ENCODE measurements at regions not wholly inside any gene's neighbourhood (a gene's known extent, or its start where the extent isn't known, plus 50 kb on each side); places are given as distances from the start of the nearest gene placed in this dataset.

- no peak for DNase-seq (ENCODE audit: low spot score)
- Histone ChIP-seq H3K9me3 (ENCODE audit: control insufficient read depth in 4 of 4, low read length in 3 of 4) (no peaks in the 10 kb centered on the region), H3K36me3 (ENCODE audit: control insufficient read depth in 4 of 4, insufficient read depth in 3 of 4, low read depth in 1 of 4, low read length in 3 of 4) (no peaks in the 10 kb centered on the region), H3K9ac (ENCODE audit: low read depth in 1 of 2, low read length in 2 of 2) (no peak overlapping the region), H3K4me1 (ENCODE audit: control insufficient read depth in 4 of 4, insufficient read depth in 4 of 4, low read length in 3 of 4) (no peaks in the 10 kb centered on the region), H3K27ac (ENCODE audit: low read depth in 1 of 2, low read length in 2 of 2) (no peak overlapping the region), H3K27me3 (ENCODE audit: control insufficient read depth in 4 of 4, insufficient read depth in 4 of 4, low read length in 3 of 4) (no peaks in the 10 kb centered on the region), H3K4me3 (ENCODE audit: low read depth in 1 of 3, low read length in 3 of 3) (no peak overlapping the region)
- TF ChIP-seq HNF4A (conservative IDR thresholded peaks at IDR 0.05): no peak
- TF ChIP-seq FOXA1 (IDR thresholded peaks at IDR 0.05): no peak
- no peak for TF ChIP-seq RXRA (IDR thresholded peaks at IDR 0.05)
- TF ChIP-seq TAF1 (conservative IDR thresholded peaks at IDR 0.05): no peak
- no peak for TF ChIP-seq NR2F2 (IDR thresholded peaks at IDR 0.05)
- no peak for TF ChIP-seq ZBTB33 (IDR thresholded peaks at IDR 0.05)
- TF ChIP-seq FOXA2 (IDR thresholded peaks at IDR 0.05): no peak
- 76% methylated on average over 3 of the region's 3 CpGs for WGBS
These were observed 64.0 kb upstream of the LTA4H start for GRCh38 chr12:96099421-96099820.

- no peak overlapping the region for H3K27ac ChIP-seq (ENCODE audit: low read depth in 1 of 2, low read length in 2 of 2)
- no peak for DNase-seq (ENCODE audit: low spot score)
These were observed 64.6 kb upstream of the LTA4H start for GRCh38 chr12:96099986-96100385.

More at GRCh38 chr12:96099986-96100385, 64.6 kb upstream of the LTA4H start:
- TF ChIP-seq HNF4G (IDR thresholded peaks at IDR 0.05) (no peak), FOXA2 (IDR thresholded peaks at IDR 0.05) (no peak), ATF3 (IDR thresholded peaks at IDR 0.05) (no peak), NR2F2 (IDR thresholded peaks at IDR 0.05) (no peak), HNF4A (conservative IDR thresholded peaks at IDR 0.05) (no peak), MAX (IDR thresholded peaks at IDR 0.05) (no peak), JUND (IDR thresholded peaks at IDR 0.05) (no peak), EGR1 (IDR thresholded peaks at IDR 0.05; ENCODE audit: low read depth in 2 of 2) (no peak), RAD21 (IDR thresholded peaks at IDR 0.05) (no peak), CTCF (IDR thresholded peaks at IDR 0.05; ENCODE audit: low read depth, low read length, missing input control) (no peak), FOXA1 (IDR thresholded peaks at IDR 0.05) (no peak), RXRA (IDR thresholded peaks at IDR 0.05) (no peak), YY1 (IDR thresholded peaks at IDR 0.05) (no peak), GABPA (IDR thresholded peaks at IDR 0.05 in 1 of 2, conservative IDR thresholded peaks at IDR 0.05 in 1 of 2) (no peak), ZBTB33 (IDR thresholded peaks at IDR 0.05) (no peak), SP1 (IDR thresholded peaks at IDR 0.05) (no peak)
- Histone ChIP-seq H3K9me3 (ENCODE audit: control insufficient read depth in 4 of 4, low read length in 3 of 4) (no peaks in the 10 kb centered on the region), H3K4me3 (ENCODE audit: low read depth in 1 of 3, low read length in 3 of 3) (no peak overlapping the region), H3K27me3 (ENCODE audit: control insufficient read depth in 4 of 4, insufficient read depth in 4 of 4, low read length in 3 of 4) (no peaks in the 10 kb centered on the region), H3K4me1 (ENCODE audit: control insufficient read depth in 4 of 4, insufficient read depth in 4 of 4, low read length in 3 of 4) (no peaks in the 10 kb centered on the region), H3K9ac (ENCODE audit: low read depth in 1 of 2, low read length in 2 of 2) (no peak overlapping the region), H3K36me3 (ENCODE audit: control insufficient read depth in 4 of 4, insufficient read depth in 3 of 4, low read depth in 1 of 4, low read length in 3 of 4) (no peaks in the 10 kb centered on the region)
- WGBS: 77% methylated on average over 7 of the region's 7 CpGs
